ENCODE measurements at regions not wholly inside any gene's neighbourhood (a gene's known extent, or its start where the extent isn't known, plus 50 kb on each side); places are given as distances from the start of the nearest gene placed in this dataset.

- TF ChIP-seq, protein P1, sequence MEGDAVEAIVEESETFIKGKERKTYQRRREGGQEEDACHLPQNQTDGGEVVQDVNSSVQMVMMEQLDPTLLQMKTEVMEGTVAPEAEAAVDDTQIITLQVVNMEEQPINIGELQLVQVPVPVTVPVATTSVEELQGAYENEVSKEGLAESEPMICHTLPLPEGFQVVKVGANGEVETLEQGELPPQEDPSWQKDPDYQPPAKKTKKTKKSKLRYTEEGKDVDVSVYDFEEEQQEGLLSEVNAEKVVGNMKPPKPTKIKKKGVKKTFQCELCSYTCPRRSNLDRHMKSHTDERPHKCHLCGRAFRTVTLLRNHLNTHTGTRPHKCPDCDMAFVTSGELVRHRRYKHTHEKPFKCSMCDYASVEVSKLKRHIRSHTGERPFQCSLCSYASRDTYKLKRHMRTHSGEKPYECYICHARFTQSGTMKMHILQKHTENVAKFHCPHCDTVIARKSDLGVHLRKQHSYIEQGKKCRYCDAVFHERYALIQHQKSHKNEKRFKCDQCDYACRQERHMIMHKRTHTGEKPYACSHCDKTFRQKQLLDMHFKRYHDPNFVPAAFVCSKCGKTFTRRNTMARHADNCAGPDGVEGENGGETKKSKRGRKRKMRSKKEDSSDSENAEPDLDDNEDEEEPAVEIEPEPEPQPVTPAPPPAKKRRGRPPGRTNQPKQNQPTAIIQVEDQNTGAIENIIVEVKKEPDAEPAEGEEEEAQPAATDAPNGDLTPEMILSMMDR (conservative IDR thresholded peaks at IDR 0.05; ENCODE audit: low read length): no peak
- DNase-seq (ENCODE audit: low read depth): no peak
These were observed 404.5 kb downstream of the ETS1 start for GRCh38 chr11:128182844-128183243.

DNA sequence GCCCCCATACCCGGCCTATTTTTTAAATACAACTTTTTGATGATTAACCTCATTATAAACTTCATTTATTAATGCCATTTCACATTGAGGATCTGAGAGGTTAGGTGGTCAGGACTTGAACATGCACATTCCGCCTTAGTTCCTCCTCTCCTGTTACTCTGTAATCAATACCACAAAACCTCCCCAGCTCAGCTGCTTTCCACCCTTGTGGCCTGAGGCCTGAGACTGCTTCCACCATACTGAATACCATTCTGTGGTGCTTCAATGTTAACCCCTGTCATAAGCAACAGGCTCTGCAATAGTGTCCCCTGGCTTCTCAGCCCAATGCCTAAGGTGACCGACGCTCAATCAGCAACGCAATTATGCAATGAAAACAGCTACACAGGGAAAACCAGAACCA lies 405.4 kb downstream of the ETS1 start:
- no peak for DNase-seq (ENCODE audit: low read depth)
- H3K4me3 ChIP-seq (ENCODE audit: low read length): no peak overlapping the region

More at GRCh38 chr11:128182844-128183243, 404.5 kb downstream of the ETS1 start:
- H3K4me3 ChIP-seq (ENCODE audit: low read length): no peak overlapping the region

DNA sequence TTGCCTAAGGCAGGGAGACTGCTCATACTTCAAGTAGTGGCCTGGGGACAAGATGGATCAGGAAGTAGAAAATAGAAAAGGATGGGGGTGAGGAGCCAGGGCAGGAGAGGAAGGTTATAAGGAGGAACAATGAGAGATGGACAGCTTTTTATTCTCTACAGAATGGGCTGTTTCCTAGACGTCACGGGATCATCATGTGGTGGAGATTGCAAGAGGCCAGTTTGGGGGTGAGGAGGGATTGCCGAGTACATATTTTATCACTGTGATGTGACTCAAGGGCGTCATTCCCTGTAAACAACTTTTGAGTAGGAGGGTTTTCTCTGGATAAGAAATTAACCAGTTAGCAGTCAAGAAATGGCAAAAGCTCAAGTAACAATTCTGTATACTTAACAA lies 406.3 kb downstream of the ETS1 start:
- TF ChIP-seq, protein P1 (conservative IDR thresholded peaks at IDR 0.05; ENCODE audit: low read length): no peak
- H3K4me3 ChIP-seq (ENCODE audit: low read length): no peak overlapping the region
- DNase-seq (ENCODE audit: low read depth): no peak

More for the DNA sequence above, 405.4 kb downstream of the ETS1 start:
- TF ChIP-seq, protein P1 (conservative IDR thresholded peaks at IDR 0.05; ENCODE audit: low read length): no peak

DNA sequence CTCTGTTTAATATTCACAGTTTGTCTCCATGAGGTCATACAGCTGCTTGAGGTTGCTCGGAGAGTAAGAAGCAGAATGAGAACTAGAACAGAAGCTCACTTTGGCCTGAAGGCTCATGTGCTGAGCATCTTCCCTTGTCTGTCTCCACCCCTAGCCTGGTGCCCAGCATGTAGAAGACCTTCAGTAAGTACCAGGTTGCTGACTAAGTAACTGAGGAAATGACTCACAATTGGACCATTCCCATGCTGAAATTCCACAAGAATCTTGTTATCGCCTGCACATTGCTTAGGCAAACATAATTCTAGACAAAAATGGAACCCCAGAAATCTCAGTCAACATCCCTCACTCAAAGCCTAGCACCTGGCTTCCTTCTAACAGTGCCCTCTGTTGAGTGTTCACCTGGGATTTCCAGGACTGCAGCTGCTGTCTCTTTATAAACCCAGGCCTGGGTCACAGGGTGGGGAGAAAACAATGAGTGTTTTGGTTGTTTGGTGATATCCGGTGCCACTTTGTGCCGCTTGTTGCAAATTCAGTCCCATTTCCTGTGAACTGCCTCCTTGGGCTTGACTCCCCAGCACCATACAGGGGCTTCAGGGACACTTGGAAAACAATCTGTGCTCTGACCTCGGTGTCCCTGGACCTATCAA lies 406.8 kb downstream of the ETS1 start:
- peak; percentile 92 for DNase-seq (ENCODE audit: low read depth)
- H3K4me3 ChIP-seq (ENCODE audit: low read length): no peak overlapping the region
- TF ChIP-seq, protein P1 (conservative IDR thresholded peaks at IDR 0.05; ENCODE audit: low read length): no peak

- no peak for DNase-seq (ENCODE audit: low read depth)
- no peak overlapping the region for H3K4me3 ChIP-seq (ENCODE audit: low read length)
- TF ChIP-seq, protein P1 (conservative IDR thresholded peaks at IDR 0.05; ENCODE audit: low read length): no peak
These were observed 407.8 kb downstream of the ETS1 start for GRCh38 chr11:128179512-128179911.

GRCh38 chr11:128179039-128179438 lies 408.3 kb downstream of the ETS1 start:
- peak; percentile 79 for DNase-seq (ENCODE audit: low read depth)
- H3K4me3 ChIP-seq (ENCODE audit: low read length): no peak overlapping the region
- TF ChIP-seq, protein P1 (conservative IDR thresholded peaks at IDR 0.05; ENCODE audit: low read length): no peak

DNA sequence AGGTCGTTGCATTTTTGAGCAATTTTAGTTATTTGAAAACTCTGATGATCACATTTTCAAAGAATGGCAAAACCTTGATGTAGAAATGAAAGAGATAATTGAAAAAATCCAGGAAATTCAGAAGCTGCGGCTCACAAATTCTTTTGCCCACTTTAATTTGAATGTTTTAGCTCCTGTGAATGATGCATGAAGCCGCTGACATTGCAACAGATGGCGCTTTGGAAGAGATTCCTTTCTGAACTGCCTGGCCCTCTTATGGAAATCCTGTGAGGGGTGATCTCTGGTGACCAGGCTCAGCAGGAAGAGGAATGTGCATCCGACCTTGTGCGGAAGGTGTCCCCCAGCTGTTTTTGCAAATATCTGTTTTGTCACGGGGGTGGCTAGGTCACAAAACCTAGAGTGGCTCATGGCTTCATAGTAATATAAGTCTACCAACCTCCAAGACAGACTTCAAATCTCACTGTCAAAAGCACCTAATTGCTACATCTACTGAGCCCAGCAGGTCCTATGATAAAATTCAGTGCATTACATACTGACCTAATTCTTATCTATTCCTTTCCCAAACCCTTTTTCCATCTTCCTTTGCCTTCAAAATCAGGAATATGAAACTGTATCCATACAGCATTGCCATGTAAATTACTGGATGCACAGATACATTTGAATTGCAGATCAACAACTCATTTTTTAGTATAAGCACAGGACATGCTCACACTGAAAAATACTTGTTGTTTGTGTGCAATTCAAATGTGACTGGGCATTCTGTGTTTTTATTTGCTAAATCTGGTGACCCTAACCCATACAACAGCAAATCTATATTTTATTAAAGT lies 412.7 kb downstream of the ETS1 start:
- DNase-seq (ENCODE audit: low read depth): peak; percentile 91
- TF ChIP-seq, protein P1 (conservative IDR thresholded peaks at IDR 0.05; ENCODE audit: low read length): no peak
- no peak overlapping the region for H3K4me3 ChIP-seq (ENCODE audit: low read length)
